Endodermal cell (in vitro differentiated cells): ENCODE measurements at regions not wholly inside any gene's neighbourhood (a gene's known extent, or its start where the extent isn't known, plus 50 kb on each side); places are given as distances from the start of the nearest gene placed in this dataset.

Experiments used
- DNase-seq: peaks from one replicate; pipeline ENCODE4 v3.0.0-alpha.2; 2017
- H3K27ac ChIP-seq: 2 replicates; pipeline ENCODE4 v1.5.1; 2013; ENCODE audit warnings: mild to moderate bottlenecking, low read depth, low read length, moderate library complexity
- H3K27me3 ChIP-seq: 2 replicates; pipeline ENCODE4 v1.6.1; 2013; ENCODE audit warnings: mild to moderate bottlenecking, low read length, moderate library complexity; ENCODE audit not compliant: insufficient read depth, control insufficient read depth, poor library complexity, severe bottlenecking
- H3K36me3 ChIP-seq: 2 replicates; pipeline ENCODE4 v1.7.0; 2013; ENCODE audit warnings: mild to moderate bottlenecking, low read length, moderate library complexity; ENCODE audit not compliant: control insufficient read depth, insufficient read depth
- H3K4me1 ChIP-seq: one replicate; pipeline ENCODE4 v1.7.0; 2013; ENCODE audit warnings: low read length; ENCODE audit not compliant: control insufficient read depth, insufficient read depth
- H3K4me3 ChIP-seq: 2 replicates; pipeline ENCODE4 v1.5.1; 2013; ENCODE audit warnings: mild to moderate bottlenecking, low read length, moderate library complexity
- H3K9ac ChIP-seq: 2 replicates; pipeline ENCODE4 v1.6.1; 2013; ENCODE audit warnings: mild to moderate bottlenecking, low read length, moderate library complexity; ENCODE audit not compliant: poor library complexity, severe bottlenecking; ENCODE audit errors: extremely low read depth
- H3K9me3 ChIP-seq: 2 replicates; pipeline ENCODE4 v1.6.1; 2013; ENCODE audit warnings: mild to moderate bottlenecking, low read length, moderate library complexity; ENCODE audit not compliant: control insufficient read depth
- H3K27ac Mint-ChIP-seq: 2 replicates; pipeline ENCODE4 v1.8.0; 2020; ENCODE audit warnings: mixed read lengths
- H3K27me3 Mint-ChIP-seq: 2 replicates; pipeline ENCODE4 v1.8.0; 2021; ENCODE audit warnings: mild to moderate bottlenecking, mixed read lengths; ENCODE audit not compliant: insufficient read depth
- H3K36me3 Mint-ChIP-seq: 2 replicates; pipeline ENCODE4 v1.8.0; 2020; ENCODE audit warnings: low read depth, mixed read lengths
- H3K4me1 Mint-ChIP-seq: 2 replicates; pipeline ENCODE4 v1.8.0; 2020; ENCODE audit warnings: mixed read lengths
- H3K4me3 Mint-ChIP-seq: 2 replicates; pipeline ENCODE4 v1.8.0; 2020; ENCODE audit warnings: mild to moderate bottlenecking, moderate library complexity, mixed read lengths
- H3K9me3 Mint-ChIP-seq: 2 replicates; pipeline ENCODE4 v1.8.0; 2020; ENCODE audit warnings: mild to moderate bottlenecking, mixed read lengths
- CTCF ChIP-seq: fragments of 200-600 bp; sonication (generic); conservative IDR thresholded peaks from 2 replicates; pipeline ENCODE4 v1.5.0; 2021; ENCODE audit warnings: antibody characterized with exemption, mild to moderate bottlenecking
- WGBS, 2 experiments: methylation state at CpG; one replicate each; pipeline versions ENCODE4 v1.1.5 to v1.1.7; 2013; ENCODE audit warnings: missing lambda C conversion rate in 2 of 2, mixed read lengths in 1 of 2; ENCODE audit not compliant: insufficient coverage in 1 of 2, insufficient read length in 1 of 2; 5-methylcytosine and 5-hydroxymethylcytosine counted together

DNA sequence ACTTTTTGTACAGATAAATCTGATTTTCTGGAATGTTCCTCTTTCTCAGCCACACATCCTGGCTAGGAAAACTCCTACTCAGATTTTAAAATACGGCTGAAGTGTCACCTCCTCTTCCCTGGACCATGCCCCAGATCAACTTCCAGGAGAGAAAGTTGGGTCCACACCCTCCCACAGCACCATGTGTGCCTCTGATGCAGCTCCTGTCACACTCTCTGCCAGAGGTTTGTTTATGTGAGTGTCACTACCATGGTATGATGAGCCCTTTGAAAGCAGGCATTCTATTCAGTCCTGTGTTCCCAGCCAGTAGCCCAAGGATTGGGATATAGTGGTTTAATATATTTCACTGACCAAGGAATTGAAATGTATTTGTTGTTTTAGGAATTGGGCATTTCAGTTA, 287.2 kb upstream of the ATP2B1 start:
- no peaks in the 10 kb centered on the region for H3K27me3 Mint-ChIP-seq

GRCh38 chr12:89994911-89995310, 286.3 kb upstream of the ATP2B1 start:
- 93 to 100% methylated on average over 1 of the region's 1 CpG for WGBS, 2 experiments
- H3K4me3 ChIP-seq: no peak overlapping the region
- Mint-ChIP-seq H3K9me3 (no peaks in the 10 kb centered on the region), H3K27me3 (no peaks in the 10 kb centered on the region), H3K36me3 (no peaks in the 10 kb centered on the region), H3K4me3 (no peak overlapping the region), H3K27ac (no peak overlapping the region), H3K4me1 (no peaks in the 10 kb centered on the region)
- DNase-seq: no peak
- no peak overlapping the region for H3K27ac ChIP-seq
- H3K36me3 ChIP-seq: no peaks in the 10 kb centered on the region
- no peaks in the 10 kb centered on the region for H3K4me1 ChIP-seq
- no peak for TF ChIP-seq CTCF
- no peaks in the 10 kb centered on the region for H3K27me3 ChIP-seq
- no peak overlapping the region for H3K9ac ChIP-seq
- H3K9me3 ChIP-seq: no peaks in the 10 kb centered on the region

More for the DNA sequence above, 287.2 kb upstream of the ATP2B1 start:
- WGBS, 2 experiments: 91 to 100% methylated on average over 1 of the region's 1 CpG
- H3K27me3 ChIP-seq: no peaks in the 10 kb centered on the region
- no peak overlapping the region for H3K4me3 ChIP-seq
- Mint-ChIP-seq H3K36me3 (no peaks in the 10 kb centered on the region), H3K9me3 (no peaks in the 10 kb centered on the region), H3K4me1 (no peaks in the 10 kb centered on the region), H3K27ac (no peak overlapping the region), H3K4me3 (no peak overlapping the region)
- no peak overlapping the region for H3K27ac ChIP-seq
- no peak for TF ChIP-seq CTCF
- no peaks in the 10 kb centered on the region for H3K36me3 ChIP-seq
- no peaks in the 10 kb centered on the region for H3K4me1 ChIP-seq
- H3K9ac ChIP-seq: no peak overlapping the region
- no peak for DNase-seq
- no peaks in the 10 kb centered on the region for H3K9me3 ChIP-seq

GRCh38 chr12:89993632-89994031, 285.0 kb upstream of the ATP2B1 start:
- H3K27me3 Mint-ChIP-seq: no peaks in the 10 kb centered on the region
- Histone ChIP-seq H3K9ac (no peak overlapping the region), H3K27me3 (no peaks in the 10 kb centered on the region), H3K36me3 (no peaks in the 10 kb centered on the region), H3K9me3 (no peaks in the 10 kb centered on the region), H3K4me3 (no peak overlapping the region), H3K4me1 (no peaks in the 10 kb centered on the region), H3K27ac (no peak overlapping the region)
- H3K4me1 Mint-ChIP-seq: no peaks in the 10 kb centered on the region
- H3K9me3 Mint-ChIP-seq: no peaks in the 10 kb centered on the region
- H3K27ac Mint-ChIP-seq: no peak overlapping the region
- no peak overlapping the region for H3K4me3 Mint-ChIP-seq
- DNase-seq: no peak
- no peaks in the 10 kb centered on the region for H3K36me3 Mint-ChIP-seq
- TF ChIP-seq CTCF: no peak
- WGBS, 2 experiments: 100% methylated on average over 1 of the region's 1 CpG
